Type B pancreatic cell (in vitro differentiated cells): ENCODE measurements at regions not wholly inside any gene's neighbourhood (a gene's known extent, or its start where the extent isn't known, plus 50 kb on each side); places are given as distances from the start of the nearest gene placed in this dataset.

Source experiments
- DNase-seq: peaks from one replicate; pipeline ENCODE4 v3.0.0; 2021; ENCODE audit warnings: mixed read lengths; ENCODE audit not compliant: unreplicated experiment; ENCODE audit errors: extremely low spot score
- H3K27ac Mint-ChIP-seq: 2 replicates; pipeline ENCODE4 v1.8.0; 2021; ENCODE audit warnings: mild to moderate bottlenecking, mixed read lengths
- H3K27me3 Mint-ChIP-seq: 2 replicates; pipeline ENCODE4 v1.8.0; 2021; ENCODE audit warnings: mixed read lengths
- H3K36me3 Mint-ChIP-seq: 2 replicates; pipeline ENCODE4 v1.8.0; 2021; ENCODE audit warnings: mixed read lengths
- H3K4me1 Mint-ChIP-seq: one replicate; pipeline ENCODE4 v1.8.0; 2021; ENCODE audit warnings: mixed read lengths; ENCODE audit not compliant: unreplicated experiment
- H3K4me3 Mint-ChIP-seq: 2 replicates; pipeline ENCODE4 v1.8.0; 2021; ENCODE audit warnings: mild to moderate bottlenecking, mixed read lengths
- H3K9me3 Mint-ChIP-seq: 2 replicates; pipeline ENCODE4 v1.8.0; 2021; ENCODE audit warnings: mixed read lengths
- CTCF ChIP-seq: fragments of 200-600 bp; sonication (generic); conservative IDR thresholded peaks from 2 replicates; pipeline ENCODE4 v1.5.0; 2021; ENCODE audit warnings: antibody characterized with exemption, mild to moderate bottlenecking

GRCh38 chr6:43901733-43902230, 131.8 kb downstream of the VEGFA start:
- no peaks in the 10 kb centered on the region for H3K9me3 Mint-ChIP-seq
- H3K36me3 Mint-ChIP-seq = no peaks in the 10 kb centered on the region
- H3K27me3 Mint-ChIP-seq = peaks cover 3% of the 10 kb centered on the region
- H3K27ac Mint-ChIP-seq = peak overlapping the region; percentile 38
- H3K4me1 Mint-ChIP-seq = peaks cover 20% of the 10 kb centered on the region
- DNase-seq = no peak
- H3K4me3 Mint-ChIP-seq = no peak overlapping the region
- TF ChIP-seq CTCF = no peak

- H3K4me3 Mint-ChIP-seq = no peak overlapping the region
- H3K27me3 Mint-ChIP-seq = peaks cover 3% of the 10 kb centered on the region
- H3K36me3 Mint-ChIP-seq = no peaks in the 10 kb centered on the region
- peaks cover 20% of the 10 kb centered on the region for H3K4me1 Mint-ChIP-seq
- no peaks in the 10 kb centered on the region for H3K9me3 Mint-ChIP-seq
- DNase-seq = no peak
- peak overlapping the region; percentile 38 for H3K27ac Mint-ChIP-seq
- TF ChIP-seq CTCF = no peak
These were observed 131.1 kb downstream of the VEGFA start for GRCh38 chr6:43900916-43901732.

- TF ChIP-seq CTCF = no peak
- Mint-ChIP-seq H3K27ac (peak overlapping the region; percentile 31), H3K27me3 (peaks cover 3% of the 10 kb centered on the region), H3K36me3 (no peaks in the 10 kb centered on the region), H3K4me1 (peaks cover 20% of the 10 kb centered on the region), H3K4me3 (no peak overlapping the region), H3K9me3 (no peaks in the 10 kb centered on the region)
- no peak for DNase-seq
These were observed 130.5 kb downstream of the VEGFA start for GRCh38 chr6:43900560-43900915.

GRCh38 chr6:43899830-43900229, 129.8 kb downstream of the VEGFA start:
- H3K27ac Mint-ChIP-seq = no peak overlapping the region
- no peaks in the 10 kb centered on the region for H3K36me3 Mint-ChIP-seq
- no peak for DNase-seq
- H3K9me3 Mint-ChIP-seq = no peaks in the 10 kb centered on the region
- H3K27me3 Mint-ChIP-seq = peaks cover 3% of the 10 kb centered on the region
- TF ChIP-seq CTCF = no peak
- peaks cover 20% of the 10 kb centered on the region for H3K4me1 Mint-ChIP-seq
- no peak overlapping the region for H3K4me3 Mint-ChIP-seq

GRCh38 chr6:43898358-43899131, 128.5 kb downstream of the VEGFA start:
- no peak for DNase-seq
- no peak for TF ChIP-seq CTCF

More at GRCh38 chr6:43898358-43899131, 128.5 kb downstream of the VEGFA start:
- Mint-ChIP-seq H3K4me1 (peaks cover 20% of the 10 kb centered on the region), H3K36me3 (no peaks in the 10 kb centered on the region), H3K9me3 (no peaks in the 10 kb centered on the region), H3K27me3 (peaks cover 3% of the 10 kb centered on the region), H3K4me3 (no peak overlapping the region), H3K27ac (no peak overlapping the region)
